GM19468 (cell line): ENCODE measurements at regions not wholly inside any gene's neighbourhood (a gene's known extent, or its start where the extent isn't known, plus 50 kb on each side); places are given as distances from the start of the nearest gene placed in this dataset.

Experiments
- ATAC-seq: cut with Tn5 transposase; IDR thresholded peaks from one replicate; pipeline ENCODE4 v1.9.1; 2021; ENCODE audit warnings: mild to moderate bottlenecking, moderate library complexity, moderate number of reproducible peaks; ENCODE audit not compliant: unreplicated experiment; ENCODE audit errors: extremely low read depth

DNA sequence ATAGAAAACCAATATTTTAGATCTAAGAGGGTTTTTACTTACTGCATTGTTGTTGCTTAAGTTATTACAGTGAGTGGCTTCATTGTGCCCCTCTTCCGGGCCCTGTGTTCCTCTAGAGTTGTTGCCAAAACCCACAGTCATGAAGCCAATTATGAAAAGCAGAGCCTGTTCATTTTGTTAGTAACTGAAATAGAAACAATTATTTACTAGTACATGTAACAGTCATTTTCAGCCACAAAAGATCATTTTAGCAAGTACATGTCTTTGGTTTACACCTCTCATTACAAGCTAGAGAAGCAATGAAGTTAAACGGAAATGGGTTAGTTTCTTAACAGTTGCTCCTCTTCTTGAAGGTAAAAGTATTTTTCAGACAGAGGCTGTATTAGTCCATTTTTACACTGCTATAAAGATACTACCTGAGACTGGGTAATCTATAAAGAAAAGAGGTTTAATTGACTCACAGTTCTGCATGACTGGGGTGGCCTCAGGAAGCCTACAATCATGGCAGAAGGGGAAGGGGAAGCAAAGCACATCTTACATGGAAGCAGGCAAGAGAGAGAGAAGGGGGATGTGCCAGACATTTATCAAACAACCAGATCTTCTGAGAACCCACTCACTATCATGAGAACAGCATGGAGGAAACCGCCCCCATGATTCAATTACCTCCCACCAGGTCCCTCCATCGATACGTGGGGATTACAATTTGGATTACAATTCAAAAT is 380.5 kb downstream of the SFMBT2 start:
- no peak for ATAC-seq

DNA sequence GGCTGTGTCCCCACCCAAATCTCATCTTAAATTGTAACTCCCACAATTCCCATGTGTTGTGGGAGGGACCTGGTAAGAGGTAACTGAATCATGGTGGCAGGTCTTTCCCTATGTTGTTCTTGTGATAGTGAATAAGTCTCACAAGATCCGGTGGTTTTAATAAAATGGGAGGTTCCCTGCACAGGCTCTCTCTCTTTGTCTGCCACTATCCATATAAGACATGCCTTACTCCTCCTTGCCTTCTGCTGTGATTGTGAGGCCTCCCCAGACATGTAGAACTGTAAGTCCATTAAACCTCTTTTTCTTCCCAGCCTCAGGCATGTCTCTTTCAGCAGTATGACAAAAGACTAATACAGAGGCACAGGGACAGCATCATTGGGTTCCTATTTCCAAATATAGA is 381.2 kb downstream of the SFMBT2 start:
- ATAC-seq, result no peak

DNA sequence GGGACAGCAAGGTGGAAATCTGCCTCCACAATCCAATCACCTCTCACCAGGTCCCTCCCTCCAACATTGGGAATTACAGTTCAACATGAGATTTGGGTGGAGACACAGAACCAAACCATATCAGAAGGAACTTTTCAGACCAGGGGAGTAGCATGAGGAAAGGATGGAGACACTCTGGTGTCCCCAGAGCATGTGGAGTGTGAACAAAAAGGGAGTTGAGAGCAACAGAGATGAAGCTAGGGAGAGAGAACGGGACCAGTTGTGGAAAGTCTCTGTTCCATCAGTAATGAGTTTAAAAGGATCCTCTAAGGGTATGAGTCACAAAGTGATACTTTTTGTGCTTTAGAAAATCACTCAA is 382.0 kb downstream of the SFMBT2 start:
- no peak for ATAC-seq

DNA sequence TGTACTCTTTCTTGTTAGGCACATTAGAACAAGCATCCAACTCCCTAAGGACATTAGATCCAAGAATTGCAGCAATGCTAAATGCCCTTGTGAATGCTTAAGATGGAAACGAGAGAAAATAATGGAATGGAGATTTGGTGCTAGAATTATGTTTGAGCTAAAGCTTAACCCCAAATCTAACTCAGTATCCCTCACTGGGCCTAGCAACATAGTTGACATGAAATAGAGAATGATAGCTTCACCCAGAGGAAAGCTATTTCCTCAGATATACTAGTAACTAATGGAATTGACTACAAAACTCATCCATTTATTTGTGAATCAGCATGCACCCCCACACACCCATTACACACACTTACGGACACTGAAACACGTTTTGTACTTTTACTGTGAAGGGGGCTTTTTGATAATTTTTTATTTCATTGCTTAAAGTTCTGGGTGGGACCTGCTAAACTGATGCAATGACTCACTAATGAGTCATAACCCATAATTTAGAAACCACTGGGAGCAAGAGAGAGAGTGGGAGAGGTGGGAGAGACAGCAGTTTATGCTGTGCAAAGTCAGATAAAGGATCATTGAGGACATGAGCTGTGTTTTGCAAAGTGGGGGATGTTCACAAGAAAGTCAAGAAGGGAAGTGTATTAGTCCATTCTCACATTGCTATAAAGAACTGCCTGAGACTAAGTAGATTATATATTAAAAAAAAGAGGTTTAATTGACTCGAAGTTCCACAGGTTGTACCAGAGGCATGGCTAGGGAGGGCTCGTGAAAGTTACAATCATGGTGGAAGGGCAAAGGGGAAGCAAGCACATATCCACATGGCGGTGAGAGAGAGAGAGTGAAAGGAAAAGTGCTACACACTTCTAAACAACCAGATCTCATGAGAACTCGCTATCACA is 382.7 kb downstream of the SFMBT2 start:
- ATAC-seq, result no peak

DNA sequence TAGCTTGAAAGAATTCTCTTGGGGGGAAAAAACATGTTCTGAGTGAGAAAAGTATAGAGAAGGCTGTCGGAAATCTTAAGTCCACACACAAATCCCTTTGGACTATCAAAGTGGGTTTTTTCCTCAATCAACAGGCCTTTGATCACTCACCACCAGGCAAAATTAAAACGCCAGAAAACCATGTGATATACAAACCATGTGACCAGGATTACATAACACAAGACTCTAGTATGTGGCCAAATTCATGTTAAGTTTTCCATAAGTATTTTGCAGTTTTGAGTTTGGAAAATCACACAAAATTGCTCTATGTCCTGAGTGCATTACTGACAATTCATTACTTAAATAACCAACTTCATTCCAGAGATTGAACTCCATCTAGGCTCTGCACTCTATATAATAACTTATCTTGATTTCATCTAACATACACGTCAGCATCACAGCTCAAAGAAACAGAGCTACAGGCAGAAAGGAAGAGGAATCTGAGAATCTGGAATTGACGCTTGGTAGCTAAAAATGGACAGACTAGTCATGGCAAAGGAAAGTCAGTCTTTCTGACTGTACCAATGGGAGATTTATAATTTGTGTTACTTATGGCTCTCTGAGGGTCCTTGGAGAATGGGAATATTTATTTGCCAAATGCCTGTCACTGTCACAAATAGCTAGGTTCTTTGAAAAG is 383.5 kb downstream of the SFMBT2 start:
- no peak for ATAC-seq

DNA sequence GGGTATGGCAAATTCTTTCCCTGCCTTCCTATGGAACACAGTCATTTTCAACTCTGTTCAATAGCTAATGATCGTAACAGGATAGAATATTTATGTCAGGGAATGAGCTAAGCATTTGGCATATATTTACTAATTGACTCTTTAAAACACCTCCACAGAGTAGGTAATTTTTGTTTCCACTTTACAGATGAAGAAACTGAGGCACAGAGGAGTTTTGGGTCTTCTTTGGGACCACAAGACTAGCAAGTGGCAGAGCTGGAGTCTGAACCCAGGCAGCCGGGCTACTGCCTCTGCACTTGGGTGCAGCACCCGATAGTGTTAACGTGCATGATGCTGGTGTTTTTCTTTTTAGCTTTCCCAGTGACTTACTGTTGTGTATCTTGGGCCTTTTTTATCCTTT is 384.0 kb downstream of the SFMBT2 start:
- no peak for ATAC-seq

DNA sequence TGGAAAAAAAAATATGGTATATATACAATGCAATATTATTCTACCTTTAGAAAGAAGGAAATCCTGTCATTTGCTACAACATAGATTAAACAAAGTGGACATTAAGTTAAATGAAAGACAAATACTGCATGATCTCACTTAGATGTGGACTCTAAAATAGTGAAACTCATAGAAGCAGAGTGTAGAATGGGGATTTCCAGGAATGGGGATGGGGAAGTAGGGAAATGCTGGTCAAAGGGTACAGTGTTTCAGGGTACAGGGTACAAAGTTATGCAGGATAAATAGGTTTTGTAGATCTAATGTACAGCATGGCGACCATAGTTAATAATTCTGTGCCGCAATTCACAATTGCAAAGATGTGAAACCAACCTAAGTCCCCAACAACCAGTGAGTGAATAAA is 385.5 kb downstream of the SFMBT2 start:
- ATAC-seq, result no peak

DNA sequence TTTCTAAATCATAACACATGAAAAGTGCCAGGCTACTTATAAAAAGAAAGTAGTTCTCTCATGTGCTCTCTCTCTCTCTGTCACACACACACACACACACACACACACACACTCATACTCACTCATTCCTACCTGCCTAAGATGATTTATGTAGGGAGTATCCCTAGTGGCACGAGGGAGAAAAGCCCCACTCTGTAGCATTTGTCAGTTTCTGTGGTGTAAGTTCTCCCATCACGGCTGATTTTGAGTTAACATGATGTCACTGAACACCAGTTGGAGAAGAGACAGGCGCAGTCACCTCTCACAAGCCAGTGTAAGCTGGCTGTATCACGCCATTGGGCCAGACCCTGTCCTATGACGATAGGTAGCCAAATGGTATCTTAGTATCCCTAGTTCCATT is 395.4 kb downstream of the SFMBT2 start:
- no peak for ATAC-seq

DNA sequence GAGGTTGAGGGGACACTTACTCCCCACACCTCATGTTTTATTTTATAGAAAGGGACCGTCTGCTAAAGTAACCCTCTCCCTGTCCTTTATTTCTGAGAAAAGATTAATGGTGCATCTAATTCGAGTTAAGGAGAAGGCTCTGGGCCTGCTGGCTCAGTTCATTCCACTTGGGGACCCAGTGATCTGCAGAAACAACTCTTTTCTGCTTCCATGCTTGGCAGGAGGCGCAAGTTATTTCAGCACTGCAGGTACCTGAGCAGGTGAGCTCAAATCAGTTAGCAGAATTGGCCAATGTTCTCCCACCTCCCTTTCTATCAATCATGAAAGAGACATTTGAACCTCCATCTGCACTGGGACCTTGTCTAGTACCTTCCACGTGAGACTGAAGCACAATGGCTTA is 396.1 kb downstream of the SFMBT2 start:
- no peak for ATAC-seq

DNA sequence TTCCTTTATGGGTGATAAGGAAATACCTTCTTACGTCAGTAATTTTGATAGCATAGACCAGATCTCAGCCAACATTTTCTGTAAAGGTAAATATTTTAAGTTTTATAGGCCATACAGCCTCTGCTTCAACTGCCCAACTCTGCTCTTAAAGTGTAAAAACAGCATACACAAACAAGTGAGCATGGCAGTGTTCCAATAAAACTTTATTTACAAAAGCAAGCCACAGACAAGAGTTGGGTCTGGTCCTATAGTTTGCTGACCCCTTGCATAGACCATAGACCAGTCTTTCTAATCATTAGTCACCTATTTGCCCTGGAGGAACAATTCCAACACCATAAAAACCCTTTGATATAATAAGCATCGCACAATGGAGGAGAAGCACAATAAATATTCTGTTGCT is 398.8 kb downstream of the SFMBT2 start:
- no peak for ATAC-seq

DNA sequence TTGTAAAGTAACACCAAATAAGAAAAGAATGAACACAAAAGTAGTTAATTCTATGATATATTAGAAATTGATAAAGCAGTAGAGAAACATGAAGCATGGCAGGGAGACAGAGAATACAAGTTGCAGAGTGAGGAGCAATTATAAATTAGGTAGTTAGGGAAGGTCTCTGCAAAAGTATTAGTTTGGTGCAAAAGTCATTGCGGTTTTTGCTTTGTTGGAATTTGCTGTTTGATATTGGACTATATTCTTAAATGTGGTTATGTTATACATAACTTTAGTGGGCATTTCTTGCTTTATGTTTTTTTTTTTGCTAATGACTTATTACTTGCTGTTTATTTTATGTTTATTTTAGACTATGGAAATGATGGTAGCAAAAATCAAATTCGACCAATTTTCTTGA is 402.2 kb downstream of the SFMBT2 start:
- no peak for ATAC-seq

DNA sequence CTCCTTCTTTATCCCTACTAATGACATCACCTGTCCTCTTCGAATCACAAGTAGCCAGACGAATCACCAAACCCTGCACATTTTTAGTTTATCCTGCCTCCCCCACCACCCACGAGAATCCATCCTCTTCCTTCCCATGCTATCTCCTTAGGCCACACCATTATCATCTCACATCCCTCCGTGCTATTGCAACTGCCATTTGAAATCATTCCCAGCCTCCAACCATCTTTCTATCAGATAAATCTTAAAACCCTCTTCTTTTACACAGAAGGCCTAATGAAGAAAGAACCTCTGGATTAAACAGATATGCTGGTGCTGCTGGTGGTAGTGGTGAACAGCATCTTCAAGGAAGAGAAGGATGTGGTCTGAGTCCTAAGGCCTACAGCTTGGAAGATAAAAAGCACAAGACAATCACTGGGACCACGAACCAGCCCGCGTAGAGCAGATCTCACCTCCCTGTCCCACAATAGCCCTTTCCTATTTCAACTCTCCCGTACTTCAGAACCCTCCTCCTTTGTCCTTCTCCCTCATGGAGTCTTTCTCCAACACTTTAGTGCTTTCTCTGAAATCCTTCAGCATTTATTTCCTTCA is 403.1 kb downstream of the SFMBT2 start:
- ATAC-seq, result no peak

DNA sequence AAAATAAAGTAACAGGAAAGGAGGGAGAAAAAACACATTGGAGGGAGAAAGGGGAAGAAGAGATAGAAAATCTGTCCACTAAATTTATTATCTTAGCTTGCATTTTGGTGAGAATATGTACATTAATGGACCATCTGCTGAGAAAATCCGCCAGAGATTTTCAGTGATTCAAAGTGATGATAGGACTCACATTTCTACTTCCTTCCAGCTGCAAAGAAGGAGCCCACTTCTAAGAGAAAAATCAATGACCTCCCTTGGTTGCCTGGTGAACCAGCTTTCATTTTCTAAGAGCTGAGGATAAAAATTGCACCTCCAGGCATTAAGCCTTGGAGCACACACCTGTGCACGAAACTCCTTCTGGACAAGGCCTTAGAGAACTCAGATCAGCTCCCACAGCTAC is 404.3 kb downstream of the SFMBT2 start:
- ATAC-seq, result no peak

DNA sequence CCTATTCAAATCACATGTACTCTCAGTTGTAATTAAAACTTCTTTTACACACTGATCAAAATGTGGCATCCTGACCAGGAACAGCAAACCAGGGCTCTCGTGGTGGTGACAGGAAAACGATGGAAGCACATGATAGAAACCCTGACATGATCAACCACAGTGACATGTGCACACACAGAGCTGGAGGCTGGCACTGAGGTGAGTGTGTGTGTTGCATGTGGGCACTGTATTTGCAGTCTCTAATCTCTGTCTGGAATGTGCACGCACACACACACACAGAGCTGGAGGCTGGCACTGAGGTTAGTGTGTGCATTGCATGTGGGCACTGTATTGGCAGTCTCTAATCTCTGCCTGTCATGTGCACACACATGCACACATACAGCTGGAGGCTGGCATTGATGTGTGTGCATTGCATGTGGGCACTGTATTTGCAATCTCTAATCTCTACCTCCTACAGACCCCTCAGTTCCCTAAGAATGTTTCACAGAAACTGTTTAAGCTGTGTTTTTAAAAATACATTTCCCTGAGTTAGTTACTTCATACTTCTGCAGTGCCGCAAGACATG is 406.9 kb downstream of the SFMBT2 start:
- ATAC-seq, result no peak

DNA sequence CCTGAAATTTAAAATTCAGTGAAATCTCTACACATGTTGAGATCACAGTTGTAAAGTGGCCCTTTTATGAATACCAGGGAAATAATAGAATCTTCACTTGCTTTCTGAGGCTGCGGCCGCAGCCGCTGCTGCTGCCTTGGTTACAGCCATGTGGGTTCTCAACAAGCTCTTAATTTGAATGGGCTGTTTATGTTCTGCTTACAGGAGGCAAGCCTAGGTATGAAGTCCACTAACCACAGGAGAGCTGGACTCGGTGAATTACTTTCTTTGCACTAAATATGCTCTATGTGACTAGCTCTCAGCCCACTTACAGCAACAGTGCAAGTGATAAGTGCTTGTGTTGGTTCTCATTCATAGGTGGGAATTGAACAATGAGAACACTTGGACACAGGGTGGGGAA is 410.8 kb downstream of the SFMBT2 start:
- ATAC-seq, result no peak

DNA sequence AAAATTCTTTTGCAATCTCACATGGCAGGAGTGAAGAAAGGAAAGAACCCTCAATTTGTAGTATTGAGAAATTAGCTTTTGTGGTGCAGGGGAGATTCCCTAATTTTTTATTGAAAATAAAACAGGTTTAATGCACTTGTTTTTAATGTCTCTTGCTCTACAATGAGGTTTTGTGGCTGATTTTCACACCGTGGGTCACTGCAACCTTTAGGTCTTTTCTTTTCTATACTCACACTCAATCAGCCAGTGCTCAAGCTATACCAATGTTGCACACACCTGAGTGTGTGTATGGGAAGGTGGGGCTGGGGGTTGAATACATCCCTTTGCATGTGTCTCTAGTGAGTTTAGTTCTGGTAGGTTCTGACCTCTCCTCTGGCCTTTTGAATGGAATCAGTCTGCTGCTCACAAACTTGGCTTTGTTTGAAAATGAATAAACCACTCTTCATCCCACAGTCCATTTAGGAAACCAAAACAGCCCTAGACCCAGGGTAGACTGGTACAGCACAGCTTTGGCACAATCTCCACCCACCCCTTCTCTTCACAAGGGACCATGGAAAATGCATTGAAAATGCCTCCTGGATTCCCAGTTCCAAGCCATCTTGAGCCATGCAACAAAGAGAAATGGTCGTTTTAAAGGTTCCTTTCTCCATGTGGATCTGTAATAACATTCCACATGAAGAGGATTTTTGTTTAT is 411.5 kb downstream of the SFMBT2 start:
- ATAC-seq, result no peak

DNA sequence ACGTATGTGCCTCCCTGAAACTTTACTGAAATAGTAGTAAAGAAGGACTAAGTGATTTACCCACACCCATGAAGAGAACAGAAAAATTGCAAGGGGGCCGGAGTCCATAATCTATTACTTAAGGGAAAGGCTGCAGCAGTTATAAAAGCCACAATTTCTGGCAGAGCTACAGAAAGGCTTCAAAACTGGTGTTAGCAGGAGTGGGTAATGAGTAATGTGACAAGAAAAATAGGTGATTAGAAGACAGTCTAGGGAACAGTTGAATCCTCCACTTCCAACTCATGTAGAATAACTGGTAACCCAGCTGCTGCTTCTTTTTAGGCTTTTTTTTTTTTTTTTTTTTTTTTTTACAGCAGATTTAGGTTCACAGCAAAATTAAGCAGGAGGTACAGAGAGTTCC is 413.3 kb downstream of the SFMBT2 start:
- no peak for ATAC-seq

DNA sequence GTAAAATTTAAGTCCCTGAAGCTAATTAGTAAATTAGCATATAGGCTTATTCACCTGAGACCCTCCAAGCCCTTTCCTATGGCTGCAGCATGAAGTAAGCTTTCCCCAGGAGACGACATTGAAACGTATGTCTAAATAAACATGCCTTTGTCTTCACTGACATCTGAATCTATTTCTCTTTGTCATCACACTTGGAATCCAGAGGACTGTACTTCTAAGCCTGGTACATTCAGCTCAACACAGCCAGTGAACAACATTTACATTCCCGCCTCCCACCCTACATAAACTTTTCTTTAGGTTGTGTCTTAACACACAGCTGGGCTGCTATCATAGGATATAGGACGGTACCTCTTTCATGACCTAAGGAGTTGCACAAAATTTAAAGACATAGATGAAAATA is 414.4 kb downstream of the SFMBT2 start:
- no peak for ATAC-seq

DNA sequence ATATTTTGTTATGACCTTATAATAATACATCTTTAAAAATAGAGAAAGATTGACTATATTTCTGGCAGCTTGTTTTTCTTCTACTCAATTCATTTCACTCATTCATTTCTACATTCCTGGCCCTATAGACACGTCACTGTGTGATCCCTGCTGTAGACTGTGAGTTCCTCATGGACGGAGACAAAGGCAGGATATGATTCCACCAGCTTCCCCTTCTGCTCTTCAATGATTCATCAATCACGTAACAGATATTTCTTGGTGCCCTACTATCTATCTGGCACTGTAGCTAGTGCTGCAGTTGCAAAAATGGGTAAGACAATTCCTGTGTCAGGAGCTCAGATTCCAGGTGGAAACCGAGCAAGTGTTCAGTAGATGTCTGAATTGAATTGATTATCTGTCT is 415.0 kb downstream of the SFMBT2 start:
- no peak for ATAC-seq

DNA sequence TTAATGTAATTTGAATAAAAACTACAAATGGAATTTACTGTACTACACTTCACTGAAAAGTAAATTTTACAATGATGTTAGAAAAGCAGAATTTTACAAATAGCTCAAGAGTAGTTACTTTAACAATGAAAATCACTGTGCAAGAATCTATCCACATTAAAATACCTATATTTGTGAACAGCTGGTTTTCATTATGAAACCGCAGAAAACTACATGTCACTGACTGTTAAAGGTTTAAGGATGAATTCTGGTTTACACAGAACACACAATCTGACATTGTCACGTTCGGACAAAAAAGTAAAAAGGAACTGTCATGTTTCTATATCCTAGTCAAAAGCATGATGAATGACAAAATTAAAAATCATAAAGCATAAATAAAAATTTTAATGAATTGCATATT is 415.3 kb upstream of the PRKCQ start:
- ATAC-seq, result no peak
